ENCODE measurements at regions not wholly inside any gene's neighbourhood (a gene's known extent, or its start where the extent isn't known, plus 50 kb on each side); places are given as distances from the start of the nearest gene placed in this dataset.

GRCh38 chrX:98203800-98204199 is 1320.1 kb downstream of the RPA4 start:
- TF ChIP-seq CTCF (IDR thresholded peaks at IDR 0.05; ENCODE audit: low read length) = no peak
- TF ChIP-seq EZH2 (IDR thresholded peaks at IDR 0.05; ENCODE audit: borderline replicate concordance, low read length) = no peak
